ENCODE measurements at regions not wholly inside any gene's neighbourhood (a gene's known extent, or its start where the extent isn't known, plus 50 kb on each side); places are given as distances from the start of the nearest gene placed in this dataset.
"Not testable (repeated sequence)": the region's sequence is repeated elsewhere in the genome, so short reads cannot be mapped to it uniquely, and the experiment has no call there.

DNA sequence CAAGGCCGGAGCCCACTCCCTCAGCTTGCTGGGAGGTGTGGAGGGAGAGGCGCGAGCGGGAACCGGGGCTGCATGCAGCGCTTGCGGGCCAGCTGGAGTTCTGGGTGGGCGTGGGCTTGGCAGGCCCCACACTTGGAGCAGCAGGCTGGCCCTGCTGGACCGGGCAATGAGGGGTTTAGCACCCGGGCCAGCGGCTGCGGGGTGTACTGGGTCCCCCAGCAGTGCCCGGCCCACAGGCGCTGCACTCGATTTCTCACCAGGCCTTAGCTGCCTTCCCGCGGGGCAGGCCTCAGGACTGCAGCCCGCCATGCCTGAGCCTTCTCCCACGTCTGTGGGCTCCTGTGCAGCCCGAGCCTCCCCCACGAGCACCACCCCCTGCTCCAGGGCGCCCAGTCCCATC lies 62.3 kb upstream of the CNTLN start:
- not testable (repeated sequence) for H3K79me2 ChIP-seq (replicated peaks; ENCODE audit: insufficient read depth, low read length); H3K9me3 ChIP-seq (ENCODE audit: low read length); H3K27me3 ChIP-seq (ENCODE audit: insufficient read depth, low read depth, low read length); H3K4me3 ChIP-seq (ENCODE audit: low read length); H3K36me3 ChIP-seq (ENCODE audit: insufficient read depth, low read length); H2AFZ ChIP-seq (ENCODE audit: low read depth, low read length); H3K27ac ChIP-seq (ENCODE audit: low read length); H3F3A ChIP-seq (ENCODE audit: insufficient read depth, low read length, poor library complexity, severe bottlenecking); H3K9ac ChIP-seq (ENCODE audit: low read length); H3K9me2 ChIP-seq (ENCODE audit: insufficient read depth, low read length); H4K20me1 ChIP-seq (ENCODE audit: insufficient read depth); H3K4me2 ChIP-seq (ENCODE audit: low read length)

DNA sequence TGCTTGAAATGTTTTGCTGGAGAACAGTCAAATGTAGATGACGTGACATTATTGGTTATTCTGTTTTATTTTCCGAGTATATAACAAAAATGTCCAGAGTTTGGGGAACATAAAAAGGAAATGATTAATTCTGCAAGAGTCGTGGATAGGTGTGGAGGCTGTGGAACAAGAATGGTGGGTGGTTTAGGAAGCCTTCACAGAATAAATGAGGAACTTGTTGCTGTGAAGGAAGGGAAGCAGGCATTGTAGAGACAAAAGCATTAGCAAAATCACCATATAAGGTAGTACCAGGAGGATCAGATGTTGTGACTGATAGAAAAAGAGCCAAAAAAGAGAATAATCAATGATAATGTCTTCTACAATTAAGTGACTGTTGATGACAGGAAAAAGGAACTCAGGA lies 66.2 kb upstream of the CNTLN start:
- no peaks in the 10 kb centered on the region for H3K27me3 ChIP-seq (ENCODE audit: insufficient read depth, low read depth, low read length)
- H3K4me2 ChIP-seq (ENCODE audit: low read length) = no peak overlapping the region
- no peak for TF ChIP-seq MXI1 (conservative IDR thresholded peaks at IDR 0.05; ENCODE audit: poor library complexity, severe bottlenecking)
- no peak for TF ChIP-seq REST (IDR thresholded peaks at IDR 0.05; ENCODE audit: borderline replicate concordance)
- TF ChIP-seq RAD21 (conservative IDR thresholded peaks at IDR 0.05) = no peak
- TF ChIP-seq EP300 (conservative IDR thresholded peaks at IDR 0.05; ENCODE audit: poor library complexity, severe bottlenecking) = no peak
- no peak for TF ChIP-seq EZH2 (IDR thresholded peaks at IDR 0.05; ENCODE audit: borderline replicate concordance, insufficient read depth, low read length, poor library complexity, severe bottlenecking)
- TF ChIP-seq TAF1 (IDR thresholded peaks at IDR 0.05; ENCODE audit: low read depth) = no peak
- no peak for TF ChIP-seq POLR2AphosphoS5 (IDR thresholded peaks at IDR 0.05)
- TF ChIP-seq SMC3 (conservative IDR thresholded peaks at IDR 0.05; ENCODE audit: poor library complexity) = no peak
- TF ChIP-seq, protein P1, sequence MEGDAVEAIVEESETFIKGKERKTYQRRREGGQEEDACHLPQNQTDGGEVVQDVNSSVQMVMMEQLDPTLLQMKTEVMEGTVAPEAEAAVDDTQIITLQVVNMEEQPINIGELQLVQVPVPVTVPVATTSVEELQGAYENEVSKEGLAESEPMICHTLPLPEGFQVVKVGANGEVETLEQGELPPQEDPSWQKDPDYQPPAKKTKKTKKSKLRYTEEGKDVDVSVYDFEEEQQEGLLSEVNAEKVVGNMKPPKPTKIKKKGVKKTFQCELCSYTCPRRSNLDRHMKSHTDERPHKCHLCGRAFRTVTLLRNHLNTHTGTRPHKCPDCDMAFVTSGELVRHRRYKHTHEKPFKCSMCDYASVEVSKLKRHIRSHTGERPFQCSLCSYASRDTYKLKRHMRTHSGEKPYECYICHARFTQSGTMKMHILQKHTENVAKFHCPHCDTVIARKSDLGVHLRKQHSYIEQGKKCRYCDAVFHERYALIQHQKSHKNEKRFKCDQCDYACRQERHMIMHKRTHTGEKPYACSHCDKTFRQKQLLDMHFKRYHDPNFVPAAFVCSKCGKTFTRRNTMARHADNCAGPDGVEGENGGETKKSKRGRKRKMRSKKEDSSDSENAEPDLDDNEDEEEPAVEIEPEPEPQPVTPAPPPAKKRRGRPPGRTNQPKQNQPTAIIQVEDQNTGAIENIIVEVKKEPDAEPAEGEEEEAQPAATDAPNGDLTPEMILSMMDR (IDR thresholded peaks at IDR 0.05; ENCODE audit: poor library complexity, severe bottlenecking) = no peak
- H3K9me2 ChIP-seq (ENCODE audit: insufficient read depth, low read length) = no peaks in the 10 kb centered on the region
- no peak overlapping the region for H2AFZ ChIP-seq (ENCODE audit: low read depth, low read length)
- no peak overlapping the region for H3K27ac ChIP-seq (ENCODE audit: low read length)
- H3K79me2 ChIP-seq (replicated peaks; ENCODE audit: insufficient read depth, low read length) = no peaks in the 10 kb centered on the region
- no peaks in the 10 kb centered on the region for H4K20me1 ChIP-seq (ENCODE audit: insufficient read depth)
- H3K4me3 ChIP-seq (ENCODE audit: low read length) = no peak overlapping the region
- no peaks in the 10 kb centered on the region for H3F3A ChIP-seq (ENCODE audit: insufficient read depth, low read length, poor library complexity, severe bottlenecking)
- no peak overlapping the region for H3K9ac ChIP-seq (ENCODE audit: low read length)
- no peaks in the 10 kb centered on the region for H3K9me3 ChIP-seq (ENCODE audit: low read length)
- H3K36me3 ChIP-seq (ENCODE audit: insufficient read depth, low read length) = no peaks in the 10 kb centered on the region

DNA sequence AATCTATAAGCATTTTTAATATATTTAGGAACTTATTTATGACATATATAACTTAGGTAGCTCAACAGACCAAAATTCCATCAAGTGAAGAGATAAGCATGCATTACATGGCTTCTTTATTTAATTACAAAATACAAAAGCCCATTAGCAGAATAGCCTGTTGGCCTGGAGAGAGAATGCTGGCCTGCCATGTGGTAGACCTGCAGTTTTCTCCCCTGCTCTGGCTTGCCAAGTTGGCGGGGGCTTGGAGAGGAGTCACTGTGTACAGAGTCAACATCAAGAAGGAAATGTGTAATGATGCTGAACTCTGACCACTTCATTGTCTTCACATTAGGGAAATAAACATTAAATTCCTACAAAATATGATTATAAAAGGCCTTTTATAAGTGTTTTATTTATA lies 69.8 kb upstream of the CNTLN start:
- TF ChIP-seq REST (IDR thresholded peaks at IDR 0.05; ENCODE audit: borderline replicate concordance) (no peak), MXI1 (conservative IDR thresholded peaks at IDR 0.05; ENCODE audit: poor library complexity, severe bottlenecking) (no peak), TAF1 (IDR thresholded peaks at IDR 0.05; ENCODE audit: low read depth) (no peak), SMC3 (conservative IDR thresholded peaks at IDR 0.05; ENCODE audit: poor library complexity) (no peak), RAD21 (conservative IDR thresholded peaks at IDR 0.05) (no peak), EZH2 (IDR thresholded peaks at IDR 0.05; ENCODE audit: borderline replicate concordance, insufficient read depth, low read length, poor library complexity, severe bottlenecking) (no peak), EP300 (conservative IDR thresholded peaks at IDR 0.05; ENCODE audit: poor library complexity, severe bottlenecking) (no peak), POLR2AphosphoS5 (IDR thresholded peaks at IDR 0.05) (no peak)
- TF ChIP-seq, protein P1 (IDR thresholded peaks at IDR 0.05; ENCODE audit: poor library complexity, severe bottlenecking) = no peak
- Histone ChIP-seq H3K4me3 (ENCODE audit: low read length) (no peak overlapping the region), H3F3A (ENCODE audit: insufficient read depth, low read length, poor library complexity, severe bottlenecking) (no peaks in the 10 kb centered on the region), H2AFZ (ENCODE audit: low read depth, low read length) (no peak overlapping the region), H3K79me2 (replicated peaks; ENCODE audit: insufficient read depth, low read length) (no peaks in the 10 kb centered on the region), H3K9me3 (ENCODE audit: low read length) (no peaks in the 10 kb centered on the region), H3K9me2 (ENCODE audit: insufficient read depth, low read length) (no peaks in the 10 kb centered on the region), H3K27me3 (ENCODE audit: insufficient read depth, low read depth, low read length) (no peaks in the 10 kb centered on the region), H3K36me3 (ENCODE audit: insufficient read depth, low read length) (no peaks in the 10 kb centered on the region), H3K27ac (ENCODE audit: low read length) (no peak overlapping the region), H4K20me1 (ENCODE audit: insufficient read depth) (no peaks in the 10 kb centered on the region), H3K4me2 (ENCODE audit: low read length) (no peak overlapping the region), H3K9ac (ENCODE audit: low read length) (no peak overlapping the region)
